GM12865 (cell line): ENCODE measurements at regions not wholly inside any gene's neighbourhood (a gene's known extent, or its start where the extent isn't known, plus 50 kb on each side); places are given as distances from the start of the nearest gene placed in this dataset.

ENCODE experiments used
- DNase-seq: peaks from one replicate; pipeline ENCODE4 v3.0.0; 2010; ENCODE audit warnings: low read depth
- H3K4me3 ChIP-seq: 2 replicates; pipeline ENCODE4 v1.5.1; 2011; ENCODE audit warnings: mild to moderate bottlenecking, low read depth, low read length, control low read depth
- CTCF ChIP-seq: IDR thresholded peaks from 2 replicates; pipeline ENCODE4 v1.5.1; 2011; ENCODE audit warnings: low read length, control low read depth, low read depth, inconsistent platforms; ENCODE audit not compliant: insufficient read depth; ENCODE audit errors: missing control alignments

GRCh38 chr5:53362521-53362941, 117.9 kb upstream of the FST start:
- no peak for TF ChIP-seq CTCF
- H3K4me3 ChIP-seq, result no peak overlapping the region
- DNase-seq, result no peak

- TF ChIP-seq CTCF, result no peak
- DNase-seq, result no peak
- H3K4me3 ChIP-seq, result no peak overlapping the region
Measured at GRCh38 chr5:53364061-53364460, 116.4 kb upstream of the FST start.

DNA sequence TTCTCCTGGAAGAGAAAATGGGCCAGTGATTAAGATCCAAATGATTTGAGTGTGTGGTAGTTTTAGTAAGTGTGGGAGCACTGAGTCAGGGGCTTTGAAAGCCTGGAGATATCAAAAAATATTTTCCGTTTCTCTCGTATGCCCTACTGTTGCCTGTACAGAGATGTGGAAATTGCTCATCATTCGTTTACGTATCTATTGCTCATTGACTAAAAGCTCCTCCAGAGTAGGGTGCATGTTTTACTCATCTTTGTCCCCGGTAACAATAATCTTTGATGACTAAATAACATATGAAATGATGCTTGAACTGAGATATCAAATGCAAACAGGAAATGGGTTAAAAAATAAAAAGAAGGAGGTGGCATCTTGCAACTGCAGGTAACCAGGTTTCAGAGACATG, 114.2 kb upstream of the FST start:
- H3K4me3 ChIP-seq, result no peak overlapping the region
- TF ChIP-seq CTCF, result no peak
- DNase-seq, result no peak

- no peak for DNase-seq
- H3K4me3 ChIP-seq, result no peak overlapping the region
- TF ChIP-seq CTCF, result no peak
Measured at GRCh38 chr5:53367727-53368126, 112.7 kb upstream of the FST start.

DNA sequence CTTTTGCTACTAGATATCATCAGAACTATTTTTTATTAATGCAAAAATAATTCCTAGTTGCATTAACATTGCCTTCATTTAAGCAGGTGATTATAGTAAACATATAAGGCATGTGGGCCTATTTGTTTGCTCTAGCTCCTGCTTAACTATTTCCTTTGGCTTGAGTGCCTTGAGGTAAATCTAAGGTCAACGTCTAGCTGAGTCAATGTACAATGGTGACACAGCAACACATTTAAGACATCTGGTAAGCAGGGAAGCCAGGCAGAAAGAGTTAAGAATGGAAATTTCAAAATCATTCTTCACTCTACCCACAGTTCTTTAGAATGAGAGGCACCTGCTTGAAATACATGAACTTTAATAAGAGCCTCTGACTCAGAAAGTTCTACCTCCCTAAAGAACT, 111.9 kb upstream of the FST start:
- DNase-seq, result no peak
- TF ChIP-seq CTCF, result no peak
- H3K4me3 ChIP-seq, result no peak overlapping the region

DNA sequence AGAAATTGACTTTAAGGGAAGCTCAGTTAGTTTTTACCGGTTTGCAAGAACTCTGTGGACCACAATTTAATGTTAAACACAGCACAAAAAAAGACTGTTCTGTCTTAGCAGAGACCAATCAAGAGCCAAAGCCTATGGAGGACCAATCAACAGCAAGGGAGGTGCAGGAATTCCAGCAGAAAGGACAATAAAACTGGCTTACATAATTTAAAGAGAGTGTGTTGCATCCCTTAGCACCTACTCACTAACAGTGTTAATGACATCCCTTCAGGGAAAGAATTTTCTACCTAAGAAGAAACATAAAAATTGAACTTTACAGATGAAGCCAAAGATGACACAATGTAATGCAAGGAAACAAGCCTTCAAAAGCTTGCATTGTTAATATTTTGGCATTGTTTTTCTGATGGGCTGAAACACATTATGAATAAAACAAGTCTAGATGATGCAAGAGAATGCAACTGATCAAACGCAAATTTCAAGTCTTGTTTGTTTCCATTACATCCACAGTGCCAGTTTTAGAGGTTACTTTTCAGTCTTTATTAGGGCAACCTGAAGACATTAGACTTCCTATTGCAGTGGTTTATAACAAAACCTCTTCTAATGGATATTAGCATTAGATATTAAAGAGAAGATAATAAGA, 111.3 kb upstream of the FST start:
- no peak for DNase-seq
- TF ChIP-seq CTCF, result no peak
- H3K4me3 ChIP-seq, result no peak overlapping the region

GRCh38 chr5:53369681-53370080, 110.7 kb upstream of the FST start:
- TF ChIP-seq CTCF, result no peak
- no peak overlapping the region for H3K4me3 ChIP-seq
- DNase-seq, result no peak
